Neural crest cell (in vitro differentiated cells): ENCODE measurements at regions not wholly inside any gene's neighbourhood (a gene's known extent, or its start where the extent isn't known, plus 50 kb on each side); places are given as distances from the start of the nearest gene placed in this dataset.

Experiments used
- DNase-seq: peaks from one replicate; pipeline ENCODE4 v3.0.0; 2021; ENCODE audit warnings: low read depth, mixed read lengths, low spot score
- H3K27ac Mint-ChIP-seq: one replicate; pipeline ENCODE4 v1.8.0; 2021; ENCODE audit warnings: mild to moderate bottlenecking, mixed read lengths; ENCODE audit not compliant: unreplicated experiment
- H3K27me3 Mint-ChIP-seq: 2 replicates; pipeline ENCODE4 v1.8.0; 2021; ENCODE audit warnings: low read depth, mild to moderate bottlenecking, mixed read lengths
- H3K36me3 Mint-ChIP-seq: 2 replicates; pipeline ENCODE4 v1.8.0; 2021; ENCODE audit warnings: low read depth, mild to moderate bottlenecking, mixed read lengths
- H3K4me1 Mint-ChIP-seq: 2 replicates; pipeline ENCODE4 v1.8.0; 2021; ENCODE audit warnings: mixed read lengths
- H3K4me3 Mint-ChIP-seq: one replicate; pipeline ENCODE4 v1.8.0; 2021; ENCODE audit warnings: mild to moderate bottlenecking, mixed read lengths
- H3K9me3 Mint-ChIP-seq: 2 replicates; pipeline ENCODE4 v1.8.0; 2021; ENCODE audit warnings: mixed read lengths
- CTCF ChIP-seq: fragments of 200-600 bp; sonication (generic); conservative IDR thresholded peaks from 2 replicates; pipeline ENCODE4 v1.5.0; 2021; ENCODE audit warnings: antibody characterized with exemption, mild to moderate bottlenecking

DNA sequence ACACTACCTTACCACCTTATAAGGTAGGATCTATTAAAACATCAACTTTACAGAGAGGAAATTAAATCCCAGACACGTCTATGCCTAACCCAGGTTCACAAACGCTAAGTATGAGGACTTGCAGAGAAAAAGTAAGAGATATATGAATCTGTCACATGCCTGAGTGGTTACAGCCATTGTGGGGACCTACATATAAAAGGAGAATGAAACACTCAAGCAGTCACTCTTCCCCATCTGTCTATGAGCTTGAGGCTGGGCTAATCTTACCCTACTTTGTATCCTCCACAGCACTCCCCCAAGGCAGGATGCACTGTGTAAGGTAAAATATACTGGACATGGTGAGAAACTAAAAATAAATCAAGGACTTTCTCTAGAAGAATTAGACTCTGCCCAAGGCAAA, 339.9 kb downstream of the HNRNPD start:
- no peaks in the 10 kb centered on the region for H3K36me3 Mint-ChIP-seq
- H3K4me3 Mint-ChIP-seq = no peak overlapping the region
- TF ChIP-seq CTCF = no peak
- no peak overlapping the region for H3K27ac Mint-ChIP-seq
- H3K9me3 Mint-ChIP-seq = no peaks in the 10 kb centered on the region
- H3K27me3 Mint-ChIP-seq = peaks cover 72% of the 10 kb centered on the region
- no peaks in the 10 kb centered on the region for H3K4me1 Mint-ChIP-seq
- no peak for DNase-seq

- peaks cover 72% of the 10 kb centered on the region for H3K27me3 Mint-ChIP-seq
- H3K27ac Mint-ChIP-seq = no peak overlapping the region
Observed at GRCh38 chr4:82031376-82031927, 342.3 kb downstream of the HNRNPD start.

GRCh38 chr4:82017680-82018079, 356.1 kb downstream of the HNRNPD start:
- H3K4me1 Mint-ChIP-seq = no peaks in the 10 kb centered on the region
- peaks cover 7% of the 10 kb centered on the region for H3K9me3 Mint-ChIP-seq
- no peak for TF ChIP-seq CTCF
- H3K27me3 Mint-ChIP-seq = peaks cover 28% of the 10 kb centered on the region
- H3K27ac Mint-ChIP-seq = no peak overlapping the region
- no peak overlapping the region for H3K4me3 Mint-ChIP-seq
- peak; percentile 25 for DNase-seq
- H3K36me3 Mint-ChIP-seq = no peaks in the 10 kb centered on the region

More at GRCh38 chr4:82031376-82031927, 342.3 kb downstream of the HNRNPD start:
- Mint-ChIP-seq H3K4me1 (no peaks in the 10 kb centered on the region), H3K4me3 (no peak overlapping the region), H3K9me3 (no peaks in the 10 kb centered on the region), H3K36me3 (no peaks in the 10 kb centered on the region)
- TF ChIP-seq CTCF = no peak
- DNase-seq = no peak

DNA sequence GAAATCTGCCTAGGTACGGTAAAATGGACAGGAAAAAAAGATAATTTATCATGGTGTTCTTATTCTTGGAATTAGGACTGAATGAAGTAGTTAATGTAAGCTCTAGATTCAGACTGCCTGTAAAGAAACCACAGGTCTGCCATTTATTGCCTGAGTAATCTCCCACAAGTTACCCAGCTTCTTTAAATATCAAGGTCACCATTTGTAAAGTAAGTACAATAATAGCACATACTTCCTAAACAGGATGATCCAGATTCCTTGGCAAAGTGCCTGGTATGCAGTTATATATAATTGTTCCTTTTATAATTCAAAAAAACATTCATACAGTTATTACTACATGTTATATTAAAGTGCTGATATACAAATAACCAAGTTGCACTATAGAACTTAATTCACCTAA, 368.6 kb downstream of the HNRNPD start:
- TF ChIP-seq CTCF = no peak
- H3K4me1 Mint-ChIP-seq = no peaks in the 10 kb centered on the region
- peaks cover 2% of the 10 kb centered on the region for H3K36me3 Mint-ChIP-seq
- H3K27ac Mint-ChIP-seq = no peak overlapping the region
- no peak overlapping the region for H3K4me3 Mint-ChIP-seq
- no peak for DNase-seq
- H3K27me3 Mint-ChIP-seq = peaks cover 31% of the 10 kb centered on the region
- H3K9me3 Mint-ChIP-seq = peaks cover 5% of the 10 kb centered on the region

- Mint-ChIP-seq H3K27me3 (peaks cover 3% of the 10 kb centered on the region), H3K4me3 (no peak overlapping the region), H3K36me3 (no peaks in the 10 kb centered on the region), H3K4me1 (no peaks in the 10 kb centered on the region), H3K27ac (no peak overlapping the region), H3K9me3 (peaks cover 2% of the 10 kb centered on the region)
- no peak for TF ChIP-seq CTCF
- no peak for DNase-seq
Observed at GRCh38 chr4:81997313-81997712, 376.5 kb downstream of the HNRNPD start.
